Endothelial cell (in vitro differentiated cells): ENCODE measurements at regions not wholly inside any gene's neighbourhood (a gene's known extent, or its start where the extent isn't known, plus 50 kb on each side); places are given as distances from the start of the nearest gene placed in this dataset.

Source experiments
- DNase-seq: peaks from one replicate; pipeline ENCODE4 v3.0.0; 2021; ENCODE audit warnings: low spot score
- H3K27ac Mint-ChIP-seq: one replicate; pipeline ENCODE4 v1.8.0; 2021; ENCODE audit warnings: mixed read lengths, inconsistent platforms; ENCODE audit not compliant: unreplicated experiment
- H3K27me3 Mint-ChIP-seq: one replicate; pipeline ENCODE4 v1.8.0; 2021; ENCODE audit warnings: mild to moderate bottlenecking, moderate library complexity, mixed read lengths, inconsistent platforms; ENCODE audit not compliant: unreplicated experiment
- H3K36me3 Mint-ChIP-seq: one replicate; pipeline ENCODE4 v1.8.0; 2021; ENCODE audit warnings: mild to moderate bottlenecking, low read depth, mixed read lengths, inconsistent platforms; ENCODE audit not compliant: unreplicated experiment
- H3K4me1 Mint-ChIP-seq: one replicate; pipeline ENCODE4 v1.8.0; 2021; ENCODE audit warnings: mild to moderate bottlenecking, mixed read lengths, inconsistent platforms; ENCODE audit not compliant: unreplicated experiment
- H3K4me3 Mint-ChIP-seq: one replicate; pipeline ENCODE4 v1.8.0; 2021; ENCODE audit warnings: mild to moderate bottlenecking, mixed read lengths, inconsistent platforms; ENCODE audit not compliant: unreplicated experiment
- H3K9me3 Mint-ChIP-seq: one replicate; pipeline ENCODE4 v1.8.0; 2021; ENCODE audit warnings: mixed read lengths, inconsistent platforms; ENCODE audit not compliant: unreplicated experiment
- TF ChIP-seq, protein P1 (sequence below): fragments of 200-600 bp; sonication (generic); IDR thresholded peaks from one replicate; pipeline ENCODE4 v1.5.0; 2021; ENCODE audit warnings: antibody characterized with exemption; ENCODE audit not compliant: unreplicated experiment

DNA sequence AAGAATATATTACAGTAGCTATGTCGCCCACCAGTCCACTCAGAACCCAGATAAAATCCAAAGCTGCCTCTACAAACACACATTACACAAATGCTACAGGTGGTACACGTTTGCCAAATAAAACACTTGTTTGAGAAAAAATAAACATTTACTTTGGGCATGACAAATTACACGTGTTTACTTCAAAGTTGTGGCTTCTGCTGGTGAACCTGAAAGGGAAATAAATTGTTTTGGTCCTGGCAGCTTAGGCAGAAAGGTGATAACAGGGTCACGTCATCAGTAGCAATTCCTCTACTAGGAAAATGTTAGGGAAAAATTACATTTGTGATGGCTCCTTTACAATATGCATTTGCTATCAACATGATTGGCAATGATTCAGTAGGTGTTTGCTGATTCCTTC lies 497.3 kb upstream of the WWC1 start:
- Mint-ChIP-seq H3K4me3 (no peak overlapping the region), H3K27me3 (no peaks in the 10 kb centered on the region), H3K36me3 (no peaks in the 10 kb centered on the region), H3K27ac (no peak overlapping the region), H3K9me3 (no peaks in the 10 kb centered on the region), H3K4me1 (peaks cover 11% of the 10 kb centered on the region)
- DNase-seq = no peak
- TF ChIP-seq, protein P1, sequence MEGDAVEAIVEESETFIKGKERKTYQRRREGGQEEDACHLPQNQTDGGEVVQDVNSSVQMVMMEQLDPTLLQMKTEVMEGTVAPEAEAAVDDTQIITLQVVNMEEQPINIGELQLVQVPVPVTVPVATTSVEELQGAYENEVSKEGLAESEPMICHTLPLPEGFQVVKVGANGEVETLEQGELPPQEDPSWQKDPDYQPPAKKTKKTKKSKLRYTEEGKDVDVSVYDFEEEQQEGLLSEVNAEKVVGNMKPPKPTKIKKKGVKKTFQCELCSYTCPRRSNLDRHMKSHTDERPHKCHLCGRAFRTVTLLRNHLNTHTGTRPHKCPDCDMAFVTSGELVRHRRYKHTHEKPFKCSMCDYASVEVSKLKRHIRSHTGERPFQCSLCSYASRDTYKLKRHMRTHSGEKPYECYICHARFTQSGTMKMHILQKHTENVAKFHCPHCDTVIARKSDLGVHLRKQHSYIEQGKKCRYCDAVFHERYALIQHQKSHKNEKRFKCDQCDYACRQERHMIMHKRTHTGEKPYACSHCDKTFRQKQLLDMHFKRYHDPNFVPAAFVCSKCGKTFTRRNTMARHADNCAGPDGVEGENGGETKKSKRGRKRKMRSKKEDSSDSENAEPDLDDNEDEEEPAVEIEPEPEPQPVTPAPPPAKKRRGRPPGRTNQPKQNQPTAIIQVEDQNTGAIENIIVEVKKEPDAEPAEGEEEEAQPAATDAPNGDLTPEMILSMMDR = no peak

DNA sequence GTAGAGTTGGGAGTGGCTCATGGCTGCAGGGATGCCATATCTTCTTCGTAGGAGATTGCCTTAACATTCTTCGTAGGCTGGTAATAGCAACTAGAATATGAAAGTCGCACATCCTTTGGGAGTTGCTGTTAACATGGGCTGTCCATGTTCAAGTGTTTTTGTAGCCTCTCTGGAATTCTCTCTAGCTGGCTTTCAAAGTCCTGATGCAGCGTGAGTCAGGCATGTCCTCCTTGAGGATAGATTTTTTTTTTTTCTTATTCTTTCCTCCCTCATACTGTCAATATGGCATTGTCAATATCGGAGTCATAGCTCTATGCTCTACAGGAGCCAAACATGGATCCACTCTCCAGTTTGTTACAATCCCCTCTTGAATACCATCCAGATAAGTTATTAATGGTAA lies 494.8 kb upstream of the WWC1 start:
- Mint-ChIP-seq H3K36me3 (no peaks in the 10 kb centered on the region), H3K4me1 (peaks cover 11% of the 10 kb centered on the region), H3K27me3 (no peaks in the 10 kb centered on the region), H3K4me3 (no peak overlapping the region), H3K9me3 (no peaks in the 10 kb centered on the region), H3K27ac (no peak overlapping the region)
- no peak for DNase-seq
- TF ChIP-seq, protein P1 = no peak

DNA sequence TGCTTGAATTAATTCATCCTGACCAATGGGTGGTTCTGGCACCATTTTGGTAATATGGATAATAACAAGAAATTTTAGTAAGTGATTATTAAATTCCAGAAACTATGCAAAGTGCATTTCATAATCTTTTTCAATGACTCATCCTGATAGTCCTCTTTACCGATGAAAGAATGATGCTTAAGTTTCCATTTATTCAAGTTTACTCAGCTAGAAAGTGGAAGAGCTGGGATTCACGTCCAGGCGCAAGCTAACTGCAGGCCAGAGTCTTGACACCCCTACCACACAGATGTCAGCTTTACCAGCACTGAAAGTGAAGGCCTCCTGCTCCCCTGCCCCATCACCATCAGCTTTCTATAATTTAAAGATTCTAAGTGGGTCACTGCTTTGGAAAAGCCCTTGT lies 493.5 kb upstream of the WWC1 start:
- no peaks in the 10 kb centered on the region for H3K9me3 Mint-ChIP-seq
- H3K27ac Mint-ChIP-seq = no peak overlapping the region
- H3K4me3 Mint-ChIP-seq = no peak overlapping the region
- H3K4me1 Mint-ChIP-seq = peaks cover 6% of the 10 kb centered on the region
- DNase-seq = no peak
- TF ChIP-seq, protein P1 = no peak
- H3K36me3 Mint-ChIP-seq = no peaks in the 10 kb centered on the region
- H3K27me3 Mint-ChIP-seq = no peaks in the 10 kb centered on the region

DNA sequence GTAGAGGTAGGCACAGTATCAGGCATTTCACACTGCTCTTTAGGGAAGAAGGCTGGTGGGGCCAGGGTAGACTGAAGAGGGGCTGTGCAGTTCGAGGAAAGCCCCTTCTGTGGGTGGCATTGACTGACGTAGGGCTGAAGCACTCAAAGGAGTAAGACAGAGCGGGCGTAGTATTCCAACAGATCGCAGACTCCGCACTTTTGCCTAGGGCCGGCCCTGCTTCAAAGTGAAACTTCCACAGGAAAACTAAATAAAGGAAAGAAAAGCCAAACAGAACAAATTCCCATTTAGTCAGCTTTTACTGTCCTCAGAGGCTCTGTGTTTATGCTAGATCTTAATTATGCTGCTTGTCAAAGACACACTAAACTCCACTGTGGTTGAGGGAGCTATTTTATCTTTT lies 493.0 kb upstream of the WWC1 start:
- Mint-ChIP-seq H3K36me3 (no peaks in the 10 kb centered on the region), H3K27me3 (no peaks in the 10 kb centered on the region), H3K9me3 (no peaks in the 10 kb centered on the region), H3K4me1 (peaks cover 5% of the 10 kb centered on the region), H3K27ac (no peak overlapping the region), H3K4me3 (no peak overlapping the region)
- DNase-seq = no peak
- TF ChIP-seq, protein P1 = no peak

DNA sequence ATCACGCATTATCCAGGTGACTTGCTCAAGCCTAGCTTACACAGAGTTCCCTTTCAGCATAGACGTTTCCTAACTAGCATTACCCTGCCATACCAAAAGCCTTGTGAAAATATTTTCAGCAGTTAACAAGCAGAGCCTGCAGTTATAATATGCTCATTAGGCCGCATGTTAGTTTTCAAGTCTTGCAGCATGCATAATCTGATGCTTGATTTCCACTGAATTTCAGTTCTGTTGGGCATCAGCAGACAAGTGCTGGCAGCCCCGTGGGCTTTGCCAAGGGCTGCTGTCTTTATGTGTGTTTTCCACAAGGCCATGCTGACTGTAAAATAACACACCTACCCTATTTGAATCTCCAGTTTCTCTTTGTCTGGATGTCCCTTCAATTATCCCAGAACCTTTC lies 491.0 kb upstream of the WWC1 start:
- peaks cover 5% of the 10 kb centered on the region for H3K4me1 Mint-ChIP-seq
- no peak overlapping the region for H3K4me3 Mint-ChIP-seq
- no peaks in the 10 kb centered on the region for H3K27me3 Mint-ChIP-seq
- DNase-seq = no peak
- no peaks in the 10 kb centered on the region for H3K36me3 Mint-ChIP-seq
- TF ChIP-seq, protein P1 = no peak
- no peak overlapping the region for H3K27ac Mint-ChIP-seq
- no peaks in the 10 kb centered on the region for H3K9me3 Mint-ChIP-seq
